SK-N-SH treated with all-trans-retinoic acid at 6 μM for 48 hours (cell line): ENCODE measurements at regions not wholly inside any gene's neighbourhood (a gene's known extent, or its start where the extent isn't known, plus 50 kb on each side); places are given as distances from the start of the nearest gene placed in this dataset.

Experiments
- CSDC2 ChIP-seq: fragments of 250-450 bp; sonication (Bioruptor Pico); IDR thresholded peaks from 2 replicates; pipeline ENCODE4 v1.5.0; 2020; ENCODE audit warnings: mild to moderate bottlenecking, moderate library complexity
- TCF4 ChIP-seq: fragments of 250-450 bp; sonication (Bioruptor Pico); IDR thresholded peaks from 2 replicates; pipeline ENCODE4 v1.8.0; 2021; ENCODE audit warnings: mild to moderate bottlenecking, moderate library complexity, borderline replicate concordance

DNA sequence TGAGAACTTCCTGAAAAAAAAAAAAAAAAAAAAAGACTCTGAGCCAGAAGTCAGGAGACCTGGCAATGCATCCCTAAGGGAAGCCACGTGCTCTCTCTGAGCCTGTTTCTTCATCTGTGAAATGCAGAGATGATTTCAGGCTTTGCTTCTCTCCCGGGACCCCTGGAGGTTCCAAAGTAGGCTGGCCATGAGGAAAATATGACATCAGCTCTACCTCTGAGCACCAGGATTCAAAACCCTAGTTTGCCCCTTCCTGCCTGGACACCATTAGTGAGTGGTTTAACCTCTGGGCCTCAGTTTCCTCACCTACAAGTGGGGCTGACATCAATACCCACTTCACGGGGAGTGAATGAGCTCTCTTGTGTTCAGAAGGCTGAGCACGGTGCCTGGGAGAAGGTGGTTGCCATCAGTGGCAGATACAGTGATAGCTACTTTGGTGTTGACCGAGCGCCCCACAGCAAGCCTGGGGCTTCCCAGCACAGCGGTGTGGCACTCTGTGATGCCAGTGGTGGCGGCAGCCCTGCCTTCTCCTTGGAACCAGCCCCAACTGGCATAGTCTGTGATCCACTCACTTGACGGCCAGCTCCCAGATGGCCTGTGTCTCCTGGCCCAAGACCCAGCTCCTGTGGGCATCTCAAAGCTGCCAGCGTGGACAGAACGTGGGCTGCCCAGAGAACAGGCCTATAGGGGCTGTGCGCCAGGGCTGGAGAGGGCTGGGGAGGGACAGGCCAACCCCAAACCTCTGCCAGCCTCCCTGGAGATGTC lies 153.1 kb upstream of the UNC5B start:
- TF ChIP-seq TCF4 (no peak), CSDC2 (CRISPR knock-in tag) (no peak)
